SK-N-SH (cell line): ENCODE measurements at regions not wholly inside any gene's neighbourhood (a gene's known extent, or its start where the extent isn't known, plus 50 kb on each side); places are given as distances from the start of the nearest gene placed in this dataset.

Experiments used
- CHD2 ChIP-seq: fragments of 150-350 bp; IDR thresholded peaks from 2 replicates; pipeline ENCODE4 v1.6.1; 2018; ENCODE audit warnings: low read length; ENCODE audit not compliant: partially characterized antibody
- POLR2AphosphoS5 ChIP-seq: IDR thresholded peaks from 2 replicates; pipeline ENCODE4 v1.6.1; 2012; ENCODE audit warnings: low read depth, low read length
- RFX5 ChIP-seq: IDR thresholded peaks from 2 replicates; pipeline ENCODE4 v1.6.1; 2012; ENCODE audit warnings: mild to moderate bottlenecking, improper control_type of control experiment, low read length
- TF ChIP-seq, protein P1 (sequence below): fragments of 200-600 bp; sonication (generic); IDR thresholded peaks from 2 replicates; pipeline ENCODE4 v1.6.1; 2017; ENCODE audit warnings: antibody characterized with exemption, mild to moderate bottlenecking, moderate library complexity

DNA sequence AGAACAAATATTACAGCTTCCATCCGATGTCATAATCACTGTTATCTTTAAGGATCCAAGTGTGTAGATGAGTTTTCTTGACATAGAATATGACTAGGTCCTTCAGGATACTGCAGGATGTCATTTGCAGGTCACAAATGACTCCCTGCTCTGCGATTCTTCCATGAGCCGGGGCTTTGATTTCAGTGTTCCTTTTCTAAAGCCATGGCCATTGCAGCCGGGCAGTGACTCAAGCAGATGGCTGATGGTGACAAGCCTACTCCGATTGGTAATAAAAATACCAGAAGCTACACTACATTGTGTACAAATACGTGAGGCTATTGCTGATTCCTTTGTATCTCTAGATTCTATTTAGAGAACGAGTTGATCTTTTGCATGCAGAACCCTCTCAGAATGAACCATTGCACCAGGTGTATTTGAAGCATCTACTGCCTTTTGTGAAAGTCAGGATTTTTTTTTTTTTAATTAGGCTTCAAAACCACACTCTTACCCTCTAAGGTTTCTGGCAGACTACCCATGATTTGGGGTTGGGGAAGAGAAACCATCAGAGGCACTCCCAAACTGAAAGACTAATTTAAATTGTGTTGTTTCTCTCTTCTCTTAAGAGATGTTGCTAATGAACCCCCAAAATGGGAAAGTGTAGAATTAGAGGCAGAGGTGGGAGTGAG is 271.0 kb upstream of the ADRA1B start:
- TF ChIP-seq, protein P1, sequence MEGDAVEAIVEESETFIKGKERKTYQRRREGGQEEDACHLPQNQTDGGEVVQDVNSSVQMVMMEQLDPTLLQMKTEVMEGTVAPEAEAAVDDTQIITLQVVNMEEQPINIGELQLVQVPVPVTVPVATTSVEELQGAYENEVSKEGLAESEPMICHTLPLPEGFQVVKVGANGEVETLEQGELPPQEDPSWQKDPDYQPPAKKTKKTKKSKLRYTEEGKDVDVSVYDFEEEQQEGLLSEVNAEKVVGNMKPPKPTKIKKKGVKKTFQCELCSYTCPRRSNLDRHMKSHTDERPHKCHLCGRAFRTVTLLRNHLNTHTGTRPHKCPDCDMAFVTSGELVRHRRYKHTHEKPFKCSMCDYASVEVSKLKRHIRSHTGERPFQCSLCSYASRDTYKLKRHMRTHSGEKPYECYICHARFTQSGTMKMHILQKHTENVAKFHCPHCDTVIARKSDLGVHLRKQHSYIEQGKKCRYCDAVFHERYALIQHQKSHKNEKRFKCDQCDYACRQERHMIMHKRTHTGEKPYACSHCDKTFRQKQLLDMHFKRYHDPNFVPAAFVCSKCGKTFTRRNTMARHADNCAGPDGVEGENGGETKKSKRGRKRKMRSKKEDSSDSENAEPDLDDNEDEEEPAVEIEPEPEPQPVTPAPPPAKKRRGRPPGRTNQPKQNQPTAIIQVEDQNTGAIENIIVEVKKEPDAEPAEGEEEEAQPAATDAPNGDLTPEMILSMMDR = no peak
- TF ChIP-seq CHD2 (no peak), RFX5 (no peak), POLR2AphosphoS5 (no peak)
